ENCODE measurements at regions not wholly inside any gene's neighbourhood (a gene's known extent, or its start where the extent isn't known, plus 50 kb on each side); places are given as distances from the start of the nearest gene placed in this dataset.

- 75 to 77% methylated on average over 5 of the region's 5 CpGs for WGBS, 2 donors
- Histone ChIP-seq H3K4me1 (peaks cover 0 to 7% (median 0%) of the 10 kb centered on the region in 4 donors), H3K4me3 (no peak overlapping the region), H3K27me3 (no peaks in the 10 kb centered on the region), H3K9me3 (no peaks in the 10 kb centered on the region), H3K27ac (no peak overlapping the region), H3K36me3 (no peaks in the 10 kb centered on the region)
- TF ChIP-seq EP300 (IDR thresholded peaks at IDR 0.05) (no peak), POLR2A (IDR thresholded peaks at IDR 0.05) (no peak)
- TF ChIP-seq, protein P1, sequence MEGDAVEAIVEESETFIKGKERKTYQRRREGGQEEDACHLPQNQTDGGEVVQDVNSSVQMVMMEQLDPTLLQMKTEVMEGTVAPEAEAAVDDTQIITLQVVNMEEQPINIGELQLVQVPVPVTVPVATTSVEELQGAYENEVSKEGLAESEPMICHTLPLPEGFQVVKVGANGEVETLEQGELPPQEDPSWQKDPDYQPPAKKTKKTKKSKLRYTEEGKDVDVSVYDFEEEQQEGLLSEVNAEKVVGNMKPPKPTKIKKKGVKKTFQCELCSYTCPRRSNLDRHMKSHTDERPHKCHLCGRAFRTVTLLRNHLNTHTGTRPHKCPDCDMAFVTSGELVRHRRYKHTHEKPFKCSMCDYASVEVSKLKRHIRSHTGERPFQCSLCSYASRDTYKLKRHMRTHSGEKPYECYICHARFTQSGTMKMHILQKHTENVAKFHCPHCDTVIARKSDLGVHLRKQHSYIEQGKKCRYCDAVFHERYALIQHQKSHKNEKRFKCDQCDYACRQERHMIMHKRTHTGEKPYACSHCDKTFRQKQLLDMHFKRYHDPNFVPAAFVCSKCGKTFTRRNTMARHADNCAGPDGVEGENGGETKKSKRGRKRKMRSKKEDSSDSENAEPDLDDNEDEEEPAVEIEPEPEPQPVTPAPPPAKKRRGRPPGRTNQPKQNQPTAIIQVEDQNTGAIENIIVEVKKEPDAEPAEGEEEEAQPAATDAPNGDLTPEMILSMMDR (IDR thresholded peaks at IDR 0.05): no peak
- no peak for DNase-seq (ENCODE audit: low spot score in 2 of 2)
Measured at GRCh38 chr11:116275635-116276034, 497.2 kb downstream of the BUD13 start.

- Histone ChIP-seq H3K4me3 (no peak overlapping the region), H3K27ac (no peak overlapping the region), H3K9me3 (no peaks in the 10 kb centered on the region), H3K36me3 (no peaks in the 10 kb centered on the region), H3K27me3 (no peaks in the 10 kb centered on the region), H3K4me1 (peaks cover 0 to 7% (median 0%) of the 10 kb centered on the region in 4 donors)
- TF ChIP-seq POLR2A (IDR thresholded peaks at IDR 0.05): no peak
- no peak for TF ChIP-seq EP300 (IDR thresholded peaks at IDR 0.05)
- 74 to 82% methylated on average over 4 of the region's 4 CpGs for WGBS, 2 donors
- no peak for DNase-seq (ENCODE audit: low spot score in 2 of 2)
Measured at GRCh38 chr11:116274521-116274920, 498.3 kb downstream of the BUD13 start.

DNA sequence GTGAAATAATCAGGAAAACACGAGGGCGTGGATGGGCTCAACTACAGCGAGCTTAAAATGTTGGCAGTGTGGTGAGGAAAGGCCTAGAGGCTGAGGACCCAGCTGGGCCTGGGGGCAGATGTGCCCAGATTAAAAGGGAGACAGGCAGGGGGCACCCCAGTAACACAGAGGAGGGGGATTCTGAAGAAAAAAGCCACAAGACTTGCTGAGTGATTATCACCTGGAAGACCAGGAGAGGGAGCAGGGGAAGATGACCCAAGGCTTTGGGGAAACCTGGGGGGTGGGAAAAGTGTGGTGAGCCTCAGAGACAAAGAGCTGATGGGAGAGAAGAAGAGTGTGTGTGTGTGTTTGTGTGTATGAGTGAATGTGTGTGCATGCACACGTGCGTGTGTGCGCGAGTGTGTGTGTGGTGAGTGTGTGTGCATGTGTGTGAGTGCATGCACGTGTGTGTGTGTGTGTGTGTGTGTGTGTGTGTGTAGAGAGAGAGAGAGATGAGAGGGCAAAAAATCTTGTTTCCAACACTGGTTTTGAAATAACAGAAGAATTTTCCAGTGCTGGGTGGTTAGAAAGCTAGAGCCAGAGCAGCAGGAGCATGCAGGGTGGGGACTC is 500.5 kb downstream of the BUD13 start:
- peaks cover 0 to 7% (median 0%) of the 10 kb centered on the region in 4 donors for H3K4me1 ChIP-seq
- DNase-seq (ENCODE audit: low spot score in 2 of 2): no peak
- H3K36me3 ChIP-seq: no peaks in the 10 kb centered on the region
- no peak for TF ChIP-seq POLR2A (IDR thresholded peaks at IDR 0.05)
- H3K27me3 ChIP-seq: no peaks in the 10 kb centered on the region
- H3K27ac ChIP-seq: no peak overlapping the region
- 66 to 70% methylated on average over 8 of the region's 8 CpGs for WGBS, 2 donors
- no peak overlapping the region for H3K4me3 ChIP-seq
- H3K9me3 ChIP-seq: no peaks in the 10 kb centered on the region

GRCh38 chr11:116271479-116271878 is 501.3 kb downstream of the BUD13 start:
- no peaks in the 10 kb centered on the region for H3K27me3 ChIP-seq
- TF ChIP-seq POLR2A (IDR thresholded peaks at IDR 0.05) (no peak), EP300 (IDR thresholded peaks at IDR 0.05) (no peak)
- TF ChIP-seq, protein P1 (IDR thresholded peaks at IDR 0.05): no peak
- DNase-seq (ENCODE audit: low spot score in 2 of 2): no peak
- H3K27ac ChIP-seq: no peak overlapping the region
- H3K4me3 ChIP-seq: no peak overlapping the region
- H3K4me1 ChIP-seq: peaks cover 0 to 4% (median 0%) of the 10 kb centered on the region in 4 donors
- WGBS, 2 donors: 80 to 91% methylated on average over 6 of the region's 6 CpGs
- no peaks in the 10 kb centered on the region for H3K36me3 ChIP-seq
- H3K9me3 ChIP-seq: no peaks in the 10 kb centered on the region

- no peak for DNase-seq (ENCODE audit: low spot score in 2 of 2)
- Histone ChIP-seq H3K9me3 (no peaks in the 10 kb centered on the region), H3K36me3 (no peaks in the 10 kb centered on the region), H3K4me3 (no peak overlapping the region), H3K27me3 (peaks cover 0 to 7% of the 10 kb centered on the region in 2 donors), H3K4me1 (no peaks in the 10 kb centered on the region), H3K27ac (no peak overlapping the region)
- 79 to 83% methylated on average over 4 to 5 of the region's 5 CpGs for WGBS, 2 donors
- TF ChIP-seq POLR2A (IDR thresholded peaks at IDR 0.05) (no peak), EP300 (IDR thresholded peaks at IDR 0.05) (no peak)
- TF ChIP-seq, protein P1 (IDR thresholded peaks at IDR 0.05): no peak
Measured at GRCh38 chr11:116267146-116267545, 505.6 kb downstream of the BUD13 start.

GRCh38 chr11:116263770-116264169 is 509.0 kb downstream of the BUD13 start:
- Histone ChIP-seq H3K4me1 (no peaks in the 10 kb centered on the region), H3K36me3 (no peaks in the 10 kb centered on the region), H3K4me3 (no peak overlapping the region), H3K9me3 (no peaks in the 10 kb centered on the region), H3K27ac (no peak overlapping the region), H3K27me3 (peaks cover 0 to 35% of the 10 kb centered on the region in 2 donors)
- no peak for DNase-seq (ENCODE audit: low spot score in 2 of 2)
- WGBS, 2 donors: 52 to 60% methylated on average over 8 of the region's 8 CpGs
- TF ChIP-seq, protein P1 (IDR thresholded peaks at IDR 0.05): no peak
- TF ChIP-seq POLR2A (IDR thresholded peaks at IDR 0.05) (no peak), EP300 (IDR thresholded peaks at IDR 0.05) (no peak)
